DOHH2 (cell line): ENCODE measurements at regions not wholly inside any gene's neighbourhood (a gene's known extent, or its start where the extent isn't known, plus 50 kb on each side); places are given as distances from the start of the nearest gene placed in this dataset.

Experiments
- H3F3A ChIP-seq: fragments of 200-600 bp; sonication (generic), shearing (Covaris generic); 2 replicates; pipeline ENCODE4 v1.6.0; 2016; ENCODE audit warnings: antibody characterized with exemption, mild to moderate bottlenecking; ENCODE audit not compliant: control insufficient read depth, insufficient read depth
- H3K27ac ChIP-seq: fragments of 200-600 bp; sonication (generic); 2 replicates; pipeline ENCODE4 v1.5.1; 2014; ENCODE audit warnings: low read depth, mild to moderate bottlenecking, low read length, moderate library complexity
- H3K27me3 ChIP-seq: fragments of 200-600 bp; sonication (generic); 2 replicates; pipeline ENCODE4 v1.6.1; 2014; ENCODE audit warnings: mild to moderate bottlenecking, low read length, mixed read lengths; ENCODE audit not compliant: control insufficient read depth
- H3K36me3 ChIP-seq: fragments of 200-600 bp; sonication (generic); 2 replicates; pipeline ENCODE4 v1.6.1; 2014; ENCODE audit warnings: mild to moderate bottlenecking, low read length, moderate library complexity, mixed read lengths; ENCODE audit not compliant: control insufficient read depth
- H3K4me1 ChIP-seq: fragments of 200-600 bp; sonication (generic); 2 replicates; pipeline ENCODE4 v1.6.1; 2014; ENCODE audit warnings: mild to moderate bottlenecking, low read length, mixed read lengths; ENCODE audit not compliant: control insufficient read depth
- H3K4me2 ChIP-seq: fragments of 200-600 bp; sonication (generic); 2 replicates; pipeline ENCODE4 v1.6.0; 2014; ENCODE audit warnings: mild to moderate bottlenecking, low read length, moderate library complexity
- H3K4me3 ChIP-seq: fragments of 200-600 bp; sonication (generic); 2 replicates; pipeline ENCODE4 v1.5.1; 2014; ENCODE audit warnings: mild to moderate bottlenecking, low read length, mixed read lengths
- H3K79me2 ChIP-seq: fragments of 200-600 bp; sonication (generic); 2 replicates; pipeline ENCODE4 v1.6.1; 2014; ENCODE audit warnings: mild to moderate bottlenecking, low read length, mixed read lengths; ENCODE audit not compliant: control insufficient read depth
- H3K9me2 ChIP-seq: fragments of 200-600 bp; sonication (generic); replicated peaks from 2 replicates; pipeline ENCODE4 v1.6.1; 2014; ENCODE audit warnings: mild to moderate bottlenecking, low read length, mixed read lengths; ENCODE audit not compliant: control insufficient read depth
- H3K9me3 ChIP-seq: fragments of 200-600 bp; sonication (generic); 2 replicates; pipeline ENCODE4 v1.6.1; 2014; ENCODE audit warnings: antibody characterized with exemption, low read length, mixed read lengths; ENCODE audit not compliant: control insufficient read depth, insufficient read depth
- H4K20me1 ChIP-seq: fragments of 200-600 bp; sonication (generic); 2 replicates; pipeline ENCODE4 v1.6.0; 2014; ENCODE audit warnings: low read depth, mild to moderate bottlenecking, antibody characterized with exemption, low read length, moderate library complexity; ENCODE audit not compliant: control insufficient read depth, insufficient read depth
- EZH2phosphoT487 ChIP-seq: fragments of 200-600 bp; sonication (generic); IDR thresholded peaks from 2 replicates; pipeline ENCODE4 v1.6.1; 2017; ENCODE audit warnings: borderline replicate concordance, mild to moderate bottlenecking, antibody characterized with exemption, low read length, moderate library complexity, mixed read lengths
- TF ChIP-seq, protein P1 (sequence below): fragments of 200-600 bp; sonication (generic); IDR thresholded peaks from one replicate; pipeline ENCODE4 v1.5.1; 2014; ENCODE audit warnings: antibody characterized with exemption, mild to moderate bottlenecking, low read depth, low read length; ENCODE audit not compliant: poor library complexity, severe bottlenecking

DNA sequence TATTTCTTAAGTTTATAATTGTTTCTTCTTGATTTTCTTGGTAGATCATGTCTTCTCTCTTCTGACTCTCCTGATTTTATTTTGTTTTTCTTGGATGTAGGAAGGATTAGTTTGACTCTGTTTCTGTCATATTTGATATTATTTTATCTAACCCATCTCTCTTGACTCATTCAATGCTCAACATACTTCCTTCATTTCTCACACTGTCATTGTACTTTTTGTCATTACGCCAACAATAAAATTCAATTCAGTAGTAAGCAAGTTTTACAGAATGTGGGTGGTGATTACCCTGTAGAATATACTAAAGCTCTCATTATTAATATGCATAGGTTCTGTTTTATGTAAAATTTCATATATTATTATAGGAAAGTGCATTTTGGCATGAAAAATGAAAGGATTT, 1303.0 kb upstream of the AGA start:
- no peaks in the 10 kb centered on the region for H3K79me2 ChIP-seq
- H3K9me3 ChIP-seq: no peaks in the 10 kb centered on the region; the same call in 1 of the 2 replicates
- no peak for TF ChIP-seq EZH2phosphoT487
- TF ChIP-seq, protein P1, sequence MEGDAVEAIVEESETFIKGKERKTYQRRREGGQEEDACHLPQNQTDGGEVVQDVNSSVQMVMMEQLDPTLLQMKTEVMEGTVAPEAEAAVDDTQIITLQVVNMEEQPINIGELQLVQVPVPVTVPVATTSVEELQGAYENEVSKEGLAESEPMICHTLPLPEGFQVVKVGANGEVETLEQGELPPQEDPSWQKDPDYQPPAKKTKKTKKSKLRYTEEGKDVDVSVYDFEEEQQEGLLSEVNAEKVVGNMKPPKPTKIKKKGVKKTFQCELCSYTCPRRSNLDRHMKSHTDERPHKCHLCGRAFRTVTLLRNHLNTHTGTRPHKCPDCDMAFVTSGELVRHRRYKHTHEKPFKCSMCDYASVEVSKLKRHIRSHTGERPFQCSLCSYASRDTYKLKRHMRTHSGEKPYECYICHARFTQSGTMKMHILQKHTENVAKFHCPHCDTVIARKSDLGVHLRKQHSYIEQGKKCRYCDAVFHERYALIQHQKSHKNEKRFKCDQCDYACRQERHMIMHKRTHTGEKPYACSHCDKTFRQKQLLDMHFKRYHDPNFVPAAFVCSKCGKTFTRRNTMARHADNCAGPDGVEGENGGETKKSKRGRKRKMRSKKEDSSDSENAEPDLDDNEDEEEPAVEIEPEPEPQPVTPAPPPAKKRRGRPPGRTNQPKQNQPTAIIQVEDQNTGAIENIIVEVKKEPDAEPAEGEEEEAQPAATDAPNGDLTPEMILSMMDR: no peak
- no peaks in the 10 kb centered on the region for H3F3A ChIP-seq
- H3K4me2 ChIP-seq: no peak overlapping the region
- no peaks in the 10 kb centered on the region for H3K9me2 ChIP-seq
- no peaks in the 10 kb centered on the region for H3K4me1 ChIP-seq
- H3K4me3 ChIP-seq: no peak overlapping the region
- no peak overlapping the region for H3K27ac ChIP-seq
- no peaks in the 10 kb centered on the region for H4K20me1 ChIP-seq
- H3K36me3 ChIP-seq: no peaks in the 10 kb centered on the region
- H3K27me3 ChIP-seq: no peaks in the 10 kb centered on the region

DNA sequence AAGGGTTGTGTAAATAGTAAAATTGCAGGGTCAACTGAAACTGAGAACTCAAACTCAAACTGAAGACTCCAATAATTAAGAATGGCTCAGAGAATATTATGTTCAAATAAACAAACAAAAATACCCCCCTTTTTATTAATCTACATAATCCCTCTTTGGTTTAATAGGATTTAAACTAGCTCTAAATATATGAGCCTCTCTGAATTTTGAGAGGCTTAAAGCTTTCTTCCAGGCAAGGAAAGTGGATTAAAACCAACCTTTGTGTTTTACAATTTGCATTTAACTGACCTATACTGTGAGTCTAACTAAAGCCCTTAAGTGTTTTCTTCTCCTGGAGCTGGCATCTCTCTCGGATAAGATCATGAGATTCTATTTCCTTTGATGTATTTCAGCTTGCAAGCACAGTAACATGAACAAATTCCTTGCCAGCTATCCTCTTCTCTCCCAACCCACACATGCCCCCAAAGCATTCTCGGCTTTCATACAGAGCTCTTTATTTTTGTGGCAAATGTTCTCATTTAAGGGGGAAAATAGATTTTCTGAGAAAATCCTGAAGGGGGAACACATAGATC, 1310.8 kb upstream of the AGA start:
- no peaks in the 10 kb centered on the region for H3K9me3 ChIP-seq

DNA sequence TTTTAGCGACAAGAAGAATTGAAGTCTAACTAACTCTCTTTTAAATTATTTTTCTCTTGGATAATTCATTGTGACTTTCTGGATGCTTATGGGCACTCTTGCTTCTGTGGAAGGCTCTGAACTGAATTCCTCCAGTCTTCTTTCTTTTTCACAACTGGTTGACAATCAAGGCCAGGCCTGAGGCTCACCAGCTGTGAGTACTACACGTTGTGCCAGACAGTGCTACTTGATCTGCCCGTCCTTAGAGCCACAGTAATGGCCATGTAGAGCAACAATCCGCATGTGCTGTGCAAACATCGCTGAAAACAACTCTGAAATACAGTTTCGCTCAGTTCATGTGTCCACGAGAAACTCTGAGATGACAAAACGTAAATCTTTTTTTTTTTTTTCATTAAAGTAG, 1336.3 kb upstream of the AGA start:
- no peaks in the 10 kb centered on the region for H3K9me2 ChIP-seq
- no peaks in the 10 kb centered on the region for H4K20me1 ChIP-seq
- H3K4me2 ChIP-seq: no peak overlapping the region
- H3K27me3 ChIP-seq: no peaks in the 10 kb centered on the region
- no peaks in the 10 kb centered on the region for H3K79me2 ChIP-seq
- no peaks in the 10 kb centered on the region for H3K9me3 ChIP-seq
- TF ChIP-seq, protein P1: no peak
- no peak for TF ChIP-seq EZH2phosphoT487
- no peak overlapping the region for H3K4me3 ChIP-seq
- H3K4me1 ChIP-seq: no peaks in the 10 kb centered on the region
- H3F3A ChIP-seq: no peaks in the 10 kb centered on the region
- H3K27ac ChIP-seq: no peak overlapping the region
- H3K36me3 ChIP-seq: no peaks in the 10 kb centered on the region

More for the DNA sequence above, 1310.8 kb upstream of the AGA start:
- Histone ChIP-seq H3K4me2 (no peak overlapping the region), H3K36me3 (no peaks in the 10 kb centered on the region), H3K4me3 (no peak overlapping the region), H4K20me1 (no peaks in the 10 kb centered on the region), H3F3A (no peaks in the 10 kb centered on the region), H3K4me1 (no peaks in the 10 kb centered on the region), H3K27me3 (no peaks in the 10 kb centered on the region), H3K27ac (no peak overlapping the region), H3K9me2 (no peaks in the 10 kb centered on the region), H3K79me2 (no peaks in the 10 kb centered on the region)
- TF ChIP-seq, protein P1: no peak
- TF ChIP-seq EZH2phosphoT487: no peak
